ENCODE measurements at regions not wholly inside any gene's neighbourhood (a gene's known extent, or its start where the extent isn't known, plus 50 kb on each side); places are given as distances from the start of the nearest gene placed in this dataset.

GRCh38 chr4:167867191-167867590 lies 225.1 kb upstream of the ANXA10 start:
- TF ChIP-seq CTCF (IDR thresholded peaks at IDR 0.05; ENCODE audit: low read length), result no peak
- TF ChIP-seq EZH2 (IDR thresholded peaks at IDR 0.05; ENCODE audit: borderline replicate concordance, low read length), result no peak
